Smooth muscle cell of the brain vasculature (primary cell): ENCODE measurements at regions not wholly inside any gene's neighbourhood (a gene's known extent, or its start where the extent isn't known, plus 50 kb on each side); places are given as distances from the start of the nearest gene placed in this dataset.
A peak's percentile ranks its signal among the peaks of the same experiment; 100 is the strongest.

ENCODE experiments used
- DNase-seq: peaks from one replicate; pipeline ENCODE4 v3.0.0-alpha.2; 2012; ENCODE audit warnings: low read depth, low spot score

DNA sequence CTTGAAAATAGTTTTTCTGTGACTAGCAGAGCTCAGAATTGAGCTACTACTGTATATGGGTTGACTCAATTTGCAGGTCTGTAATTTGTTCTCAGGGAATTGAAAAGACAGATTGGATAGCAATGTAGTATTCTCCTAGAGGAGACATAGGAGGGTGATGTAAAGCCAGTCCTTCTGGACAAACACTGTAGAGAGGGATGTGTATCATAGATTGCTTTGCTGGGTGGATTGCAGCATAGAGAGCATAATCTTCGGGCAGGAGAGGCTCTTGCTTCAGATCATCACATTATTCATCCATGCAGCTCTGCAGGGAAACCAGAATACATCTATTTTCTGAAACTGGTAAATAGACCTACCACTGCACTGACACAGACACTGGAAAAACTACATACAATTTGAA lies 1110.5 kb downstream of the RAPGEF2 start:
- no peak for DNase-seq

DNA sequence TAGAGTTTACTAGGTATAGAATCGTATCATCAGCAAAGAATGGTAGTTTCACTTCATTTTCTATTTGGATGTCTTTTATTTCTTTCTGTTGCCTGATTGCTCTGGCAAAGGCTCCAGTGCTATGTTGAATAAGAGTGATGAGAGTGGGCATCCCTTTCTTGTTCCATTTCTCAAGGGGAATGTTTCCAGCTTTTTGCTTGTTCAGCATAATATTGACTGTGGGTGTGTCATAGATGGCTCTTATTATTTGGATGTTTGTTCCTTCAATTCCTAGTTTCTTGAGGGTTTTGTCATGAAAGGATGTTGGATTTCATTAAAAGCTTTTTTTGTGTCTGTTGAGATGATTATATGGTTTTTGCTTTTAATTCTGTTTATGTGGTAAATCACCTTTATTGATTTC lies 1114.5 kb downstream of the RAPGEF2 start:
- no peak for DNase-seq

DNA sequence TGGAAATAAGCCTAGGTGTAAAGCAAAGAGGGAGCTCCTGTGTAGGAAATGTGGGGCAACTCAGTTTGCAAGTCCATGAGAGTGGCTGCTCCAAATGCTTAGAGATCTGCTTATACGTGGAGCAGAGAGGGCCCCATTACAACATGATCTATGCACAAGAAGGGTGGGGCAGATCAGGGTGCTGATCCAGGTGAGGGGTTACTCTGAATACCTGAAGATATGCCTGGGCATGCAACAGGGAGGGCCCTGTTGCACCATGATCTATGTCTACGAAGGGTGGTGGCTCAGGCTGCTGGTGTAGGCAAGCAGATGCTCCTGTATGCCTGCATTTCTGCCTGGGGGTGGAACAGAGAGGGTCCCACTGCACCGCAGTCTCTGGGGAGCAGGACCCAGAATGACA lies 1121.2 kb downstream of the RAPGEF2 start:
- DNase-seq, result no peak

DNA sequence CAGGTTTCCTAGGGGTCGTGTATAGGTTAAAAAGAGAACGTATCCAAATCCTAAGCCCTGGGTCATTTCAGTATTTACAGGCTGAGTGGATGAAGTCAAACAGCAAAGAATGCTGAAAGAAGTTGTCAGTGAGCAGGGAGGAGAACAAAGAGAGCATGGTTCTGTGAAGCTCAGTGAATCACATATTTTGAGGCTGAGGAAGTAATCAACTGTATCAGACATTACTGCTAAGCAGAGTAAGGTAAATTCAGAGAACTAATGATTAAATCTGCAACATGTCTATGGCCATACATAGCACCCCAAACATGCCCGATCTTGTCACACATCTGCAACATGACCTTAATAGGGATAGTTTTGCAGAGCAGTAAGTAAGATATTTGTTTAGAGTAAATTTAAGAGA lies 1130.3 kb downstream of the RAPGEF2 start:
- no peak for DNase-seq

DNA sequence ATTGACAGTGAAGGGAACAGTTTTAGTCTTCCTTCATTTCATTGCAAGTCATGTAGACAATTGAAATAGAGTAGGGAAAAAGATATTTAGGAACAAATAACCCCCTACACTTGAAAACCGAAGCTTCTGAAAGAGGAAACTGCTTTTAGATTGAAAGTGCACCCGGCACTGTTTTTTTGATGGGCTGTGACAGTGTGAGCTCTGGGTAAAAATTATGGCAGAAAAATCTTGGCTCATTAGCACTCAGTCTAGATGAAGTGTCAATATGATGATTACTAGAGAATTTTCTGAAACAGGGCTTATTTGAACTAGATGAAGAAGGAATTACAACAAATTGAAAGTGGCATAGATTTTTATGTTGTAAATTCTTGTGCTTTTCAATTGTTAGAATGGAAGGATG lies 1132.4 kb downstream of the RAPGEF2 start:
- DNase-seq, result no peak

DNA sequence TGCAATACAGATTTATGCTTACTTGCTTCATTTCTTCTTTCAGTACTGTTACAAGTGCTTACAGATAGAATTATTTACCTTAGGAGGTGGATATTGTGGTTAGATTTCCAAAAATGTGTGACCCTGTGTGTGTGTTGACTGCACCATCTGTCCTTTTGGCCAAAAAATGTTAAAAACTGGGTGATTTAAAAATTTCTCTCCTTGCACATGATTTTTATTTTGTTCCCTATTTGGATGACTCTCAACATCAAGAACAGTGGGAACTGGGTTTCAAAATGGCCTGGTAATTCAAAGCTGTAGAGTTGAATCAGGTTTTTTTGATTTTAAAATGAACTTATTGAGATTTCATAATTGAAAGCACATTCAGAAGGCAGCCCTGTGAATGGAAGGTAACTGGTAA lies 1132.9 kb downstream of the RAPGEF2 start:
- no peak for DNase-seq

DNA sequence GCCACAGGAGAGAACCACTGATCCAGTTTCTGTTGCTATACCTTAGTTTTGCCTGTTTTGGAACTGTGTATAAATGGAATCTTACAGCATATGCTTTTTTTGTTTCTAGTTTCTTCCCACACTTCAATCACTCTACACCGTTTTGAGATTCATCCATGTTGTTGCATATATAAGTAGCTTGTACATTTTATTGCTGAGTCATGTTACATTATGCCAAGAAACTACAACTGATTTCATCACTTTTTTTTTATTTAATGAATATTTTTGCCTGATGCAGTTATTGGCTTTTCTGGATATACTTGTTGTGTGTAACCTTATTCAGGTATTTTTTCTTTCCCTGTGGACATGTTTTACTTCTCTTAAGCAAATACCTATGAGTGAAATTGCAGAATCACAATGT lies 1135.9 kb downstream of the RAPGEF2 start:
- no peak for DNase-seq

DNA sequence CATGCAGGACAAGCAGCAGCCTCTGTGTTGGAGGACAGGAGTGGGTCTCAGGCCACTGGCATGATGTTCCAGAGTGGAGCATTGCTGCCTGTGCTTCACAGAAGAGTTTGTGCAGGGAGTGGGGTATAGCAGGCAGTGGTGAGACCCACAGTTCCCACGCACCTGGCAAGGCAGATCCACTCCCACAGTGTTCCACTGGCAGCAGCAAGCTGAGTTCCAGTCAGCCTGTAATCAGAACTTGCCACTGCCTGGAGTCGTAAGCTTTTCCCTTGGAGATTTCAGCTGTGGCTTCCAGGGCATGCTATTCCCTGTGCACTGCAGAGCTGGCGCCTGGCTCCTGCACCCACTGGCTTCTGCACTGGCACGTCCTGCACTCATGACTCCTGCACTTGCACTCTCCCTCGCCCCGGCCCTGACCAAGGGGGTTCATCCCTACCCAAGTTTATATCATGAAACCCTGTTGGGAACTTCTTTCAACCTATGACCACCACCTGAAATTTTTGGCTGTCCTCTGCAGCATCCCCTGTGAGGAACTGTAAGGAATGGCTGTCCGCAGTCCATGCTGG lies 1144.3 kb downstream of the RAPGEF2 start:
- no peak for DNase-seq

DNA sequence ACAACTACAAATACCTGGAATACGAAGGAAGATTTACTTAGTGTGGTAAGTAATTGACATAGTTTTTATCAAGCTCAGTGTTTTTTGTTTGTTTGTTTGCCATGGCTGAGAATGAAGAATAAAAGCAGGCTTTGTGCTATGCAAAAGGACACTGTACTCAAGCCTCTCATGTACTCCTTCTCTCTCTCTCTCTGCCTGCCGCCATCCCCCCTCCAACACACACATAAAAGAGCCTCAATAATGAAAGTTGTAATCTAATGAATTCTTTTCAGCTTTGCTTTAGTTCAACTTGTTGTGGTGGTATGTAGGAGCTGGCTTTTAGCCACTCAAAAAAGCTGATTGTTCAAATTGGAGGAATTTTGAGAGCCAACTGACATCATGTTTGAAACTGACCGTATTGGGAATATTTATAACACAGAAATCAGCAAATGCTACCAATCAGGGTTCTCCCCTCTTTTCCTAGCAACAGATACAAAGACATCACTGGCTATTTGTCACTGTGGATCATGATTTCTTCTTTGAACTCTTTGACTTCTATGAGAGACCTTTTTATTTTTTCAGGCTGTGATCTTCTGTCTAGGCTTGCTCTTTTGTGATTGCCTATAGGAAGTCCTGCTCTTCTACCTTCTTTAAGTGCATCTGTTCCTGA lies 1148.8 kb downstream of the RAPGEF2 start:
- DNase-seq, result no peak

DNA sequence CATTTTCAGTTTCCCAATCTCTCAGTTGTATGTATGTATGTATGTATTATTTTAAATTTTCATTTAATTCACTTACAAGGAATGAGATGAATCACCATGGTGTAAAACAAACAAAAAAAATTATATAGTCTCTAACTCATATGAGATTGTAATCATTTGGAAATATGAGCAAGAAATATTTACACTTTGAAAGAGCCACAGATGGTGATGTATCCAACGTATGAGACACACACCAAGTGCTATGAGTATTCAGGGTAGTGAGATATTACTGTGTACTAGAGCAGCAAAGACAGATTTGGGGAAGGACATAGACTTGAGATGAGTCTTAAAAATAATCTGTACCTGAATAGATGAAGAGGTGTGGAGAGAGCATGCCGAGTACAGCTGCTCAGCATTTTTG lies 1154.4 kb downstream of the RAPGEF2 start:
- no peak for DNase-seq

DNA sequence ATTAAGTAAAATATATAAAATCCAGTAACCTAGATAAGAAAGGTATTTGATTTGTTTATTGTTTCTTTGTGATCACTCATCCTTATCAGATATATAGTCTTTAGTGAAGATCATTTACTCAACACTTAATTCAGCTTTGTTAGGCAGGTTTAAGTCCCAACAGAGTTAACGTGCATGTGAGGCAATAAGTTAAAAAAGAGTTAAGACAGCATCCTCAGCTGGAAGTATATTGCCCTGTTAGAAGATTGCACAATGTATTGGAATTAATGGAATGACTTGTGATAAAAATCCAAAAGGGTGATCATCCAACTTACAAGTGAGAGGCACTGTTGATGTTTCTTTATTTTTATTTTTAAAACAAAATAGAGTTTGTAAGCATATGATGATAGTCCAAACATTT lies 1162.1 kb downstream of the RAPGEF2 start:
- no peak for DNase-seq

DNA sequence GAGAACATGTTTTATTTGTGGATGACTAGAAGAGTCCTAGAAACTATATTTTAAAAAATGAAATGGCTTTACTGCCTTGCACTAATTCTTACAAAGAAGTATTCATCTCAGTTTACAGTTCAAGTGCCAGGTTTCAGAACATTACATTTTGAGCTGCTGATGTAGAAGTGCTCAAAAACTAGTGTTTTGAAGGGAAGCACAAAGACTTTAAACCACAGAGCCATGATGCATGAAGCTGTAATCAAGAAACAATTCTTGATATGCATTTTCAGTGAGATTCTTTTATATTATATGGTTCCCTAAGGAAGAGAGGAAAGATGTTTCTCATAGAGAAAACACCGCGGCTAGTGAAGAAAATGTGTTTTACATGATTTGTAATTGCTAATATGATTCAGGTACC lies 1163.0 kb downstream of the RAPGEF2 start:
- DNase-seq, result no peak

DNA sequence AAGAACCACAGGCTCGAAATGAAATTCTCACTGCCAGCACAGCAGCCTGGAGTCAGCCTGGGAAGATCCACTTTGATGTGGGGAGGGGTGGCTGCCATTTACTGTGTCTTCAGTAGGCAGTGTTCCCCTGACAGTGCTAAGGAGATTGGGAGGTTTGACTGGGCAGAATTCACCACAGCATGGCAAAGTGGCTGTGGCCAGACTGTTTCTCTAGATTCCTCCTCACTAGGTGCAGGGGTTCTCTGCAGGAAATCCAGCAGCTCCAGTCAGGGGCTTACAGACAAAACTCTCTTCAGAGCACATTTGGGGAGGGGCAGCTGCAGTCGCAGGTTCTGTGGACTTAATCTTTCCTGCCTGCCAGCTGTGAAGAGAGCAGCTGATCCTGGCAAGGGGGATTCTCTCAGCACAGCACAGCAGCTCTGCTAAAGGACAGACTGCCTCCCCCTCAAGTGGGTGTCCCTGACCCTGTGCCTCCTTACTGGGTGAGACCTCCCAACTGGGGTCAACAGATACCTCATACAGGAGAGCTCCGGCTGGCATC lies 1174.0 kb downstream of the RAPGEF2 start:
- no peak for DNase-seq

DNA sequence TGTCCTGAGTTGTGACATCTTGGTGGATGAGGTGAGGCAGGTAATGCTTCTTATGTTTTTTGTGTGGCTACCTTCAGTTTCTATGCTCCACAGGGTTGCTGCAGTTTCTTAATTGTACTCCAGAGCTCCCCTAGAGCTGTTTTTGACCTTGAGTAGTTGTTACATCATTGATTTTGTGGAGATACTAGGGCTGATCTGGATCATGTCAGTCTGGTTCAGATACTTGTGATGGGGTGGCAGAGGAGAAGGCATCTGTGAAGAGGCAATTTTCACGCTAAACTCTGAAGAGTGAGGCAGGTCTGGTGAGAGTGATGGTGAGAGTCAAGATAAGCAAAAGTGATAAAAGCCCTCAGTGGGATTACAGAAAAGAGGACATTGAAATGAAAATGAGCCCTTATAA lies 1180.2 kb downstream of the RAPGEF2 start:
- DNase-seq, result no peak

DNA sequence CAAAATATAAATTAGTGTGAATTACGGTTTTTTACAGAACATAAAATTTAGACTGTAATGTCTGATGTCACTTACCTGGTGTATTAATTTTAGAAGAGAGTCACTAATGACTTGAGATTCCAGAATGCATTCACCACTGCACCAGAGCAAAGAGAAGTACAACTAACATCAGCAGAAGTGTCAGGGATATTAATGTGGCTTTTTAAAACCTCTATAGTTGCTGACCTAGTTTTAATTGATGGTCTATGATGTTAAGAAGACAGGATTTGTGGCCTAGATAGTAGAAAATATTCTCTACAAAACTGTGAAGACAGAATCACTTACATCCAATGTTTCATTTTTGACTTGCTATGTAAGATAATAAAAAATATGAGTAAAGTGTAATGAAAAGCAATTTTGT lies 1181.6 kb downstream of the RAPGEF2 start:
- DNase-seq, result no peak

DNA sequence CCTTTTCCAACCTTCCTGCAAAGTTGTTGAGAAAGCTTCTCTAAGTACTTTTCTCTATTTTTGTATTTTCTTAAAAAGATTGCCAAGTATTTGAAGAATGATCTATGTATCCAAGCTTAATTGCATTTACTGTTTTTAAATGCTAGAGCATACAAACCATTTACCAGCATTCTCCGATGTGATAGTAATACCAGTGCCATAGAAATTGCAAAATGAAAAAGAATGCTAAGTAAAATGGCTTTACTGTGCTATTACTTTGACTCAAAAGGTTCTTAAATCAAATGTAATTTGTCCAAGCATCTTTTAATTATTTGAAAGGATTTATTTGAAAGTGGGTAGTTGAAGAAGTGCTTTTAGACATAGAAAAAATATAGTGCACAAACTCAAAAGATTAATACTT lies 1183.2 kb downstream of the RAPGEF2 start:
- no peak for DNase-seq

DNA sequence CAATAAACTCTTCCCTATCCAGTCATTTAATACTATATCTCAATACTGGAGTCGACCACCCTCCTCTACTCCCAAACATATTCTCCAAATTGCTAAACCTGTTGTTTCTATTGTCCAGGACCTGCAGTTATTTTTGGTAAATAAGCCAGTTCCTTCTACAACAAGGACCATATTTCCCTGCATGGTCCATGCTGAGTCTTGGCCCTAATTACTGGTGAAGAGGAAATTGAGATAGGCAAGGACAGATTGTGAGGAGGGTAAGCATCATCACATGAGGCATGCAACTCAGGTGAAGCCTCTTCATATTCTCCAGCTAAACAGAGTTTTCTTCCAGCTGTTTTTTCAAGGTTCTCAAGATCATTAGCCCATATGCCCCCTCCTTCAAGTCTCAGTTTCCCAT lies 1193.6 kb downstream of the RAPGEF2 start:
- no peak for DNase-seq

DNA sequence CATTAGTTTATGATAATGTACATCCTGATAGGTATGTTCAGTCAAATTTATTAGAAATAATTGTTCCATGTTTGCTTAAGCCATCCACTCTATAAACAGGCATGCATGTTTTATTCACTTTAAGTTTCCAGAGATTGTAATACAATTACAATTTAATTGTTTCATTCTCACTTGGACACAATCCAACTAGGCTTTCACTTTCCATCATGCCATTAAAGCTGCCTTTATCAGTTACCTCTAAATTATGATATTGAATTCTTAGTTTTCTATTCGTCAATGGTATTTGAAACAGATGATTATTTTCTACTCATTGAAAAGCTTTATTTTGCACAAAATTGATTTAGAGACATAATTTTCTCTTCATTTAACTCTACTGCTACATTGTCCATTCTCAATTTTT lies 1196.3 kb downstream of the RAPGEF2 start:
- no peak for DNase-seq

DNA sequence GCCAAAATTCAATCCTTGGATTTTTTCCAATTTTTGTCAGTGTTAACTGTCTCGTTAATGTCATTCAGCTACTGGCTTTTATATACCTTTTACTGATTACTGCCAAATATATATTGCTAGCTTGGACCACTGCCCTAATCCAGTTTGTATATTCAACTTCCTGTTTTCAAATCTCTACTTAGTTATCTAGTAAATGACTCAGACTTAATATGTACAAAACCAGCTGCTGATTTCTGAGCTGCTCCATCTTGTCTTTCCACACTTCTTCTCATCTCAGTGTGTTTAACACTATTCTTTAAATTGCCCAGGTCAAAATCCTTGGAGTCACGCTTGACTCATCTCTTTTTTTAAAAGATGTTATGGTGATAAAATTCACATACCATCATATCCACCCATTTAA lies 1196.7 kb downstream of the RAPGEF2 start:
- DNase-seq, result no peak

DNA sequence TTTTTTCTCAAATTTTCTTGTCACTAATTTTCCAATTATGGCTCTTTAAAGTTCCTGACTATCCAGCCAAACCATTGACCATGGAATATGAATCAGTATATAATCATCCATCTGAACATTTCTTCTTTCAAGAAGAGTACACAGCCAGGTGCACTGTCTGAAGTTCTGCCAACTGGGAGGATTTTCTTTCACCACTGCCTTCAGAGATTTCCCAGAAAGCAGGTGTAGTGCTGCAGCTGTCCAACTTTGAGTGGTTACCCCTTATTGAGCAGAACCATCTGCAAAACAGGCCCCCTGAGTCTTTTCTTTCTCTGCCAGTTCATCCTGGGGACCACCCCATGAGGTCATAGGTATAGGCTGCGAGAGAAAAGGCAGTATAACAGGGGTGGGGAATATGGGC lies 1213.2 kb downstream of the RAPGEF2 start:
- DNase-seq, result no peak

DNA sequence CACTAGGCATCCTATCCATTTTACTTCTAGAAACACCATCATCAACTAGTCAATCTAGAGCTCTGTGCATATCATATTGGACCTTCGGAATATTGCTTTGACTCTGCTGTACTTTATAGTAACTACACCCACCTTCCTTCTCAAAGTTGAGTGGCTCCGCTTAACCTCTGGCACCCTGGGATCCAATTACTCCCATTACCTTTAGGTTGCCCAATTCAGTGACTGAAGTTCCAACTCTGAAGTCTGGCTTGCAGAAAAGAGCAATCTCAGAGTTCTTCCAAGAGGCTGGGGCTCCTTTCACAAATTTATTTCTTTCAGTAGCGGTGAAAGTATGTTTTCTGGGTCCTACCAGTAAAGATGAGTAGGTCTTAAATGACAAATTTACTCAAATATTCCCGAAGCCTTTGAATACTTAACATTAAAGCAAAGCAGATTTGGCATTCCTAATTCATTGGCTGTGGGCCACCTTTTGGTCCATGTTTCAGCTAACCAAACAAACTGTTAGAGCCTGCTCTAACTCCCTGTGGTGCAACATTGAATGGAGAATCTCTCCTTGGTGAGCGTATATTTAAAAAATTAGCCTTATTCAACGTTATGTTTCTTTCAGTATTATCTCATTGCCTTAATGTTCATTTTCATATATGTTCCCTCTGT lies 1215.8 kb downstream of the RAPGEF2 start:
- DNase-seq, result peak; percentile 65

DNA sequence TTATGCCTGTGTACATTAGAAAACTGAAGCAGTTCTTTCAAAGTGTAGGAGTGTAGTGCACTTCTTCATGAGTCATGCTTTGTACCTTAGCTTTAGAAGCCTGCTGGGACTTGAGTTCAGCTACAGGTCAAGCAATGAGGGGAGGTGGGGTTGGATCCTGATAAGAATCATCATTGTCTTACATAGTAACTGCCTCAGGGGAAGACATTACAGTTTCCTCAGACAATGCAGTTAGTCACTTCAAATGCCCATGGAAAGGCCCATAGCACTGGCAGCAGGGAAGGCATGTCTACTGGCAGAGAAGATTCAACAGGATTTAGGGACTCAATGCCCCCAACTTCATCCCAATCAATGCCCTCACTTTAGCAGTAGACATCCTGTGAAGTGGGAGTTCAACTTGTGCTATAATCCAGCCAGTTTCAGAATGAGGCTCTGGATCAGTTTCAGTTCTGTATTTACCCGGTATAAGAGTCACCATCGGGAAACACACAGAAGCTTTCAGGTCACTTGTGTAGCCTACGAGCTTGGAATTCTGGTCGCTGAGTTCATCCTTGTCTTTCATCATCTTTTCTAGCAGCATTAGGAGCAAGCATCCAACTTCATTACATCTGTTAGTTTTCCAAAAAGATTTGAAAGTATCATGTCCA lies 1216.5 kb downstream of the RAPGEF2 start:
- peak; percentile 62 for DNase-seq

DNA sequence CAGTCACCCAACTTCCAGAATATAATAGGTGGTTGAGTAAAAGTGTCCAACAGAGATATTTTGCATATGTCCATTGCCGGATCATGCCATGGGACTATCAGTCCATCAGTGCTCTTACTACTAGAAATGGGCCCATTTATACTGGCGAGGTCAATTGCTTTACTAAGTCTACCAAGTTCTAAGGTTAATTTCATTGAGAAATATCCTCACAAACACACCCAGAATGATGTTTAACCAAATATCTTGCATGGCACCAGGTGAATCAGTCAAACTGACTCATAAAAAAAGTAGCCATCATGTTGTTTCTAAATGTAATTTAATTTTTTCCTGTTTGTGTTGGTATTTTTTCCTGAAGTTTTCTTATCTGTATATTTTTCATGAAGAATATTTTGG lies 1217.0 kb downstream of the RAPGEF2 start:
- DNase-seq, result no peak
